GM12891 (cell line): ENCODE measurements at regions not wholly inside any gene's neighbourhood (a gene's known extent, or its start where the extent isn't known, plus 50 kb on each side); places are given as distances from the start of the nearest gene placed in this dataset.

Source experiments
- POLR2A ChIP-seq: IDR thresholded peaks from 2 replicates; pipeline ENCODE4 v1.6.1; 2011; ENCODE audit warnings: low read depth, low read length, control low read depth
- POU2F2 ChIP-seq: IDR thresholded peaks from 2 replicates; pipeline ENCODE4 v1.6.1; 2011; ENCODE audit warnings: low read depth, mild to moderate bottlenecking, control low read depth, low read length, moderate library complexity
- SPI1 ChIP-seq: IDR thresholded peaks from 2 replicates; pipeline ENCODE4 v1.6.1; 2011; ENCODE audit warnings: low read depth, low read length, control low read depth

DNA sequence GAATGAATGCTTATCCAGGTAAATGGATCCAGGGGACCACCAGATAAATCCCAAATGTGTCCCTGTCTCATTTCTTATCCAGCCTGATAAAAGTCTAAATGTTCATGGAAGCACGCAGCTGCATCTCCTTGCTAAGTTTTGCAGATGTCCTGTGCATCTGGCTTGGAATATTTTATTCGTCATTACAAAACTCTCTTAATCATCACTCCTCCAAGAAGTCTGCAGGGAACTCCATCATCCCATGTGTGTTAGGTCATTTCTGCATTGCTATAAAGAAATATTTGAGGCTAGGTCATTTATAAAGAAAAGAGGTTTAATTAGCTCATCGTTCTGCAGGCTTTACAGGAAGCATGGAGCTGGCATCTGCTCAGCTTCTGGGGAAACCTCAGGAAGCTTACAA, 297.2 kb downstream of the HS3ST1 start:
- TF ChIP-seq POU2F2 = no peak
- no peak for TF ChIP-seq SPI1
- no peak for TF ChIP-seq POLR2A
